Cerebellar cortex (tissue), 1 donor: ENCODE measurements at regions not wholly inside any gene's neighbourhood (a gene's known extent, or its start where the extent isn't known, plus 50 kb on each side); places are given as distances from the start of the nearest gene placed in this dataset.
"Not testable (repeated sequence)": the region's sequence is repeated elsewhere in the genome, so short reads cannot be mapped to it uniquely, and the experiment has no call there.

Source experiments
- DNase-seq: peaks from one replicate; pipeline ENCODE4 v3.0.0-alpha.2; 2015; ENCODE audit warnings: low spot score

GRCh38 chr13:86579662-86580061, 780.4 kb upstream of the SLITRK6 start:
- no peak for DNase-seq

- no peak for DNase-seq
Observed at GRCh38 chr13:86581706-86582105, 782.5 kb upstream of the SLITRK6 start.

DNA sequence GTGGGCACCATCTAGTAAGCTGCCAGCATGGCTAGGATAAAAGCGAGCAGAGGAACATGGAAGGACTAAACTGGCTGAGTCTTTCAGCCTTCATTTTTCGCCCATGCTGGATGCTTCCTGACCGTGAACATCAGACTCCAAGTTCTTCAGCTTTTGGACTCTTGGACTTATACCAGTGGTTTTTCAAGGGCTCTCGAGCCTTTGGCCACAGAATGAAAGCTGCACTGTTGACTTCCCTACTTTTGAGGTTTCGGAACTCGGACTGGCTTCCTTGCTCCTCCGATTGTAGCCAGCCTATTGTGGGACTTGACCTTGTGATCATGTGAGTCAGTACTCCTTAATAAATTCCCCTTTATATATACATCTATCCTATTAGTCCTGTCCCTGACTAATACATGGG, 785.1 kb upstream of the SLITRK6 start:
- DNase-seq, result no peak

DNA sequence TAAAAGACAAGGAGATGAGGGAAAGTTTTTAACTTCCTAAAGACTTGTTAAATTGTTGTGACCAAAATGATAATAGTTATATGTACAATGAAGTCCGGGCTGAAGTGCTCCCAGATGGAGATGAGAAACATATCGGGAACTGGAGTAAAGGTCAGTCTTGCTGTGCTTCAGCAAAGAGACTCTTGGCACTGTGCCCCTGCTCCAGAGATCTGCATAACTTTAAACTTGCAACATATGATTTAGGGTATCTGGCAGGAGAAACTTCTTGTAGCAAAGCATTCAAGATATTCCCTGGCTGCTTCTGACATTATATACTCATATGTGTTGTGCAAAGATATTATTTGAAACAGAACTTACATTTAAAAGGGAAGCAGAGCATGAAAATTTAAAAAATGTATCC, 786.6 kb upstream of the SLITRK6 start:
- no peak for DNase-seq

DNA sequence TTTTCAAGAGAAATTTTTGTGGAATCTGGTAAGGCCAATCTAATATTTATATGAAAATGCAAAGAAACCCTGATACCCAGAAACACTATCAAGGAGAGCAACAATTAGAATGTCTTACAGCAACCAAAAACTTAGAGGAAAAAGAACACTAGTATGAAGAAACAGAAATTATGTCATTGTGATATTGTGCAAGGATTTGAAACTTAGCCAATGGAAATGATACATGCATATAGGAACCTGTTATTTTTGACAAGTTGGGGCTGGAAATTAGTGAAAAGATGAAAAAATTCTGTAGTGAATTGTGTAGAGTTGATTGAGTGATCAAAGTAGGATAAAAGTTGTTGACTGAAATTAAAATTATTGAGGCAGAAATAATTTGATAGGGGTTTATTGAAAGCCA, 792.6 kb upstream of the SLITRK6 start:
- DNase-seq, result no peak

- no peak for DNase-seq
Observed at GRCh38 chr13:86601351-86601750, 802.1 kb upstream of the SLITRK6 start.

GRCh38 chr13:86606264-86606663, 807.0 kb upstream of the SLITRK6 start:
- DNase-seq, result no peak

DNA sequence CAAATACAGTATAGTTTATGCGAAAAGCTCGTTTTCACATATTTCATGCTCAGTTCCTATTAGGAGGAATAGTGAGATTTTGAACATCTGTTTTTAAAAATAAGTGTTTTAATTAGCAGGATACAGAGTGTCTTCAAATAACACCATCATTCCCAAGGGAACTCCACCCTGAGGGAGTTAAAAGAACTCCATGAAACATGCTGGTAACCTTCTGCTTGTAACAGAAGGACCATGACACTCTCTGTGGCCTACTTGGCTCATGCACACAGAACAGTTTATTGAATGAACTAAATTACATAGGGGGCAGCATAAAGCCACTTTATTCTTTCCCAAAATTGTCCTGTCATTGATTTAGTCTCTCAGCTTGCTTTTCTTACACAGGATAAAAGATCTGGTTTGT, 809.5 kb upstream of the SLITRK6 start:
- peak; percentile 42 for DNase-seq

DNA sequence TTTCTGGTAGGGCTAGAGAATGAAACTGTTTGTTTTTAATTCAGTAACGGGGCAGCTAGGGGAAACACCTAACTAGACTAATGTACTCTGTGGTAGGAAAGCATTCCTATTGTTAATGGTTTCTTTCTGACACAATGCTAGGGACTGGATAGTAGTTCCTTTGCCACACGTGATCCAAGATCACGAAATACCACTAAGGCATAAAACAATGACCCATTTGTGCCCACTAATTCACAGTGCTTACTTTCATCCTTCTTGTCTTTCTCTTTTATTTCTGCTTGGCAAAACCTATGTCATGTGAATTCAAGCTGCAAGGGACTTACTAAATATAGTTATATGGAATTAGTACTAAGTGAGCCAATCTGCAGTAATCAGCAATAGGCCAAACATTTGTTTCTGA, 834.1 kb upstream of the SLITRK6 start:
- no peak for DNase-seq

- not testable (repeated sequence) for DNase-seq
Observed at GRCh38 chr13:86651171-86651570, 852.0 kb upstream of the SLITRK6 start.

DNA sequence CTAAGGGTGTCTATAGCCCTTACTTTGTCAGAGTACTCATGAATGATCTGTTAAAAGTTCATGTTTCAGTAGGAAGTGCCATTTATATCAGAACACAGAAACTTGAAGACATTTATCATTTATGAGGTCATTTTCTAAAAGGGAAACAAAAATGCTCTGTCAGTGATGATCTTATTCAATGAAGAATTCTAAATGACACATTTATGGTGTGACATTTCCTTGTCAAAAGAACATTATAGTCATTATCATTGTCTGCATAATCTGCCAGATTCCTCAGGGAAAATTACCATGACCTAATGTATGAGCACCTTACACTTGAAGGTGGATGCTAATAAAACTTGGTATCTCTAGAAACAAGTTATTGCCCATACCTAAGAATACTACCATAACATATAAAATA, 853.8 kb upstream of the SLITRK6 start:
- DNase-seq, result no peak

DNA sequence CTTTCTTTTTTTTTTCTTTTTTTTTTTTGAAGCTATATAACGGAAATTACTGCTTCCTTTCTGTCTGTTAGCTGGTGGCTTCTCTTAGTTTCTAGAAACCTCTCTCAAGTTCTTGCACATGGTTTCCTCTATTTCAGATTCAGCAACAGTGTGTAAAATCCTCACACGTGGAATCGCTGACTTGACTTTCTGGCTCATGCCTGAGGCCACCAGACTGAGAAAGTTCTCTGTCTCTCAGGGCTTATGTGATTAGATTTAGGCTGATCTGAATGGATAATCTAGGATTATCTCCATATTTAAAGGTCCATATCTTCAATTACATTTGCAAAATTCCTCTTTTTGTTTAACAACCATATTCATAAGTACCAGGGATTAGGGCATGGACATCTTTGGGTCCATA, 856.3 kb upstream of the SLITRK6 start:
- DNase-seq, result no peak

DNA sequence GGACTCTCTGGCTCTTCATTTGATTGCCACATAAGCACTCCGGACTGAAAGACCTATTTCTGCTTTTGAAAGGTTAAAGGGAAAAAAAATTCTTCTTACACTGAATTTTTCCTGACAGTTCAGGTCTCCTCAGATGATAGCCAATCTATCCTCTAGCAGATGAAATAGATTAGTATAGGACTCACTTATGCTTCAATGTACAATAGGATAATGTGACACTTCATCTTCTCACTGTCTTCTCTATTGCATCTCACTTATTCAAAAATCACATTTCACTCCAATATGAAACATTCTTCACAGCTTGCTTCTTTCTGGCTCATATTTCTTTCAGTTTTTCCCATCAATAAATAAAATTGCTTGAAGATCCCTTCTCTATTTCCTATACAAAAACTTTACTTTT, 860.9 kb upstream of the SLITRK6 start:
- no peak for DNase-seq

DNA sequence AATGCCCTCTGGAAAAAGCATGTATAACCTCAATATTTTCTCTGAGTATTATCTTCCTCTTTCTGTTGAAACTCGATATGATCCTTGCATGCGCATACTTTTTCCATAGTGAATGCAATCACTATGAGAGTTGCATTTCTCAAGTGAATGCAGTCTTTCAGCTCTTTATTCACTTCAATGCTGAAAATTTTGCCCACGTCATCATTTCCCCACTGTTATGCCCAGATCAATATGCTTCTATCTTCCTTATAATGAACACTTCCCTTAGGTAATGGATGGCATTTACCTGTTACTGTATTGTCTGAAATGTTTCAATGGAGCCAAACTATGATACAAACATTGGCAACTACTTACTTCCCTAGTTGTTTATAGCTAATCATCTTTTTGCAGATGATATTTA, 866.6 kb upstream of the SLITRK6 start:
- no peak for DNase-seq

- DNase-seq, result no peak
Observed at GRCh38 chr13:86673931-86674431, 874.8 kb upstream of the SLITRK6 start.

DNA sequence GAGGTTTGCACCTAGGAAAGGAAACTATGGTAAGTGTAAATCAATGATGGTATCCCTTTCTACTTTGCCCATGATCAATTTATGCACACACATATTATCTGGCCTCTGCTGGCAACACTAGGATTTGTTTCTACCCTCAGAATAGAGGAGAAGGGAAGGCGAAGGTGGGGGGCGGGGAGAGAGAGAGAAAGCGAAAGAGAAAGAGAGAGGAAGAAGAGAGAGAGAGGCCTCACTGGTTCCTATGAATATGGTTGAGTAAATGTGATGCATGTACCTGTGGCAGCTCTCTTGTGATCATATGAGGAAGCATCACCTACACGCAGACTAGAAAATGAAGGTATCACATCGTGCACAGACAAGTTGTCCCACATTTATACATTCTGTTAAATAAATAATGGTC, 882.0 kb upstream of the SLITRK6 start:
- DNase-seq, result no peak

DNA sequence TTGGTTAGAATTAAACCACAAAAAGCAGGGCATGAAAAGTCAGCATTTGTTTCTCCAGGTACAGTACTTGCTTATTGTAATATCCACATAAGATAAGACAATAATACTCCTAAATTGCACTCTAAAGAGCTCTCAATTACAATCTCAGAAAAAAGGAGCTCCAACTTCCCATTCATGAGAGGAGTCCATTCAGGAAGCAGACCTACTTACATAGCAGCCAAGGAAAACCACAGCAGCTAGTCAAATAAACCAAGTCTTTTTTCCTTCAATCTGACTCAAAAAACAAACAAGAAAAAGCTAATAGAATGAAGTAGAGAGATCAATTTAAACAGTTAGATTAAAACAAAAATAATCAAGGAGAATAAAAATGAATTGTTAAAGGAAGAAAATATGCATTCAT, 885.2 kb upstream of the SLITRK6 start:
- DNase-seq, result no peak

DNA sequence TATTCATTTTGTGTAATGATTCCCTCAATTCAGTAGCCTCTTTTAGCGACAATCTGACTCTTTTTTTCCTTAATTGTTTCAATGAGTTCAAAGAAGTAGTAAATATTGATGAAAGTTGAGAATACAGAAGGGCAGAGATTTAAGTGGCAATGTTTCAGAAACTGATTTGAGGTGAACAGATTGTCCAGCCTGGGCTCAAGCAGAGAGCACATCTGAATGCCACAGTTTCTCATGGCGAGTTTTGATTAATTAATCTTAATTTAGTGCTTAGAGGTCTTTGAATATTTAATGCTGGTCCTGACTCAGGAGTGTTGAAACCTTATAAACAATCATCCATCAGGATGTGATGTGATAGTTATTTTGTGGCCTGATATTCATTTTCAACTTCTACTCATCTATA, 890.7 kb upstream of the SLITRK6 start:
- DNase-seq, result peak; percentile 80

DNA sequence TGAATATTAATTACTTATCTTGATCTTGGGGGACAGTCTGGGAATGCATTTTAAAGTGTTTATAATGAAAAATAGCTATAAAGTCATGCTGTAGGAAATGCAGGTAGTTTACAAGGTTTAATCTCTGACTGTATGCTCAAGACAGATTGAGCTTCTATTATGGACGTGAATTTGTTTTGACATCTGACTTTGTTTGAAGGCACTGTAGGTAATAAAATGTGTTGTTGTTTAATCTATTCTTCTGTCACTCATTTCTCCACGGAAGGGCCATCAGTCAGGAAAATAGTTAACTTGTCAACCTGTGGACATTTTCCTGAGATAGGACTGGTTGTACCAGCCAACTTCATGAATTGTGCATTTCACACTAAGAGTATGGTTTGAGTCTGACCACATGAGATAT, 893.1 kb upstream of the SLITRK6 start:
- DNase-seq, result no peak

- no peak for DNase-seq
Observed at GRCh38 chr13:86710013-86710412, 910.8 kb upstream of the SLITRK6 start.

DNA sequence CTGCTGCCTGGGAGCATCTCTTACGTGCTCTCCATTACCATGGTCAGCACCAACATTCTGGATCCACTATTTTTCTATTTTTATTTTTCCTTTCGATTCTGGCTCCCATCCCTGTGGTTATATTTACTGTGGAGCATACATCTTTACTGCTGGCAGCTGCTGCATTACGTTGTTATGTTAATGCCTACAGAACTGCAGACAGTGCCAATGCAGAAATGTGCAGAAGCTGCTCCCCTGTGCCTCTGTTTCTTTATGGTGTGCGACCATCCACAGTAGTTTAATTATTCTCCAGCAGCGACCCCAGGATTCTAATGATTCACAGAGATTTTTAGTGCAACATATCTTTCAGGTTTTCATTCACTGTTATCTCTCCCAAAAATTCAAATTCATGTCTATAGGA, 911.7 kb upstream of the SLITRK6 start:
- no peak for DNase-seq

DNA sequence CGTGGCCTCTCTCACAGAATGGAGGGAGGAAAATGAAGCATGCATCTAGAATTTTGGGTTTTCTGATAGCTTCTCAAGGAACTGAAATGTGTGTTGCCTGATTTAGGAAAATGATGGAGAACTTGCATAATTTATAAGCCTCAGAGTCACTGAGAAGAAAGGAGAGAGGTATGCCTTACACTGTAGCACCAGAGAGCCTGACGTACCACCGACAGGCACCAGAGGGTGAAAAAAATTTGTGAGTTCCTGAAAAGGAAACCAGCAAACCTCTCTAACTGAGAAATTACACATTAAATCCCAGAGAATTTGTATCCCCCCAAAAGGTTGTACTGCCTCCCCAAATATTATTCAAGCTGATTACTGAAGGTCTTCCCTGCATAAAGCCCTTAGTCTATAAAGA, 915.3 kb upstream of the SLITRK6 start:
- DNase-seq, result no peak

DNA sequence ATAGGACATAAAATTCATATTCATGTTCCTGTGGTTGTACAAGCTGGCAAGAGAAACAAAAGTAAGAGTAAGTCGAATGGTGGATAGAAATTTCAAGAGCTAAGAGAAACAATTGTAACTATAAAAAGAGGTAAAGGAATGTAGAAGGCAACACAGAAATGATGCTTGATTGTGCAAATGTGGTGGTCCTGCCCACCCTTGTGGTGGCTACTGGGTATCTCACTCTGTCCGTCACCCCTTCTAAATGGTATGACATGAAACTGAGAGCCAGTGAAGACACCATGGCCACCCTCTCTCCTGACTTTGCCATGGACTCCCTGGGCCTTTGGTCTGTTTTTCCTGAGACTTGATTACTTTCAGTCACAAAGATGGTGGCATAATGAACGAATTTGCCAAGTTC, 925.9 kb upstream of the SLITRK6 start:
- no peak for DNase-seq

DNA sequence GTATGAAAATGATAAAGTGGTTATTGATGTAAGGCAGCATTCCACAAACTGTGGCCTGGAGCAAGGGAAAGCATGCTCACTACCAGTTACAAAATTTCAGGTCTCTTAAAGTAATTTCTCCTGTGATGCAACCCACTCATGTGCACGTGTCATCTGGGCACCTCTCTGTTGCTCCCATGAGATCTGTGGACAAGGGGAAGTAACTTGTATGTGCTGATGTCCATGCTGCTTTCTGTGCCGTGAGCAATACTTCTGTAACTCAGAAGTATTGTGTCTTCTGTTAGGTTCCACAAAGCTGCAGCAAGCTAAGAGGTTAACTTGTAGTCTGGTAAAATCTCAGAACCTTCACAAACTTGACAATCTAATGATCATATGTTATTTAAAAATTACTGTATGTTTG, 930.0 kb upstream of the SLITRK6 start:
- no peak for DNase-seq

DNA sequence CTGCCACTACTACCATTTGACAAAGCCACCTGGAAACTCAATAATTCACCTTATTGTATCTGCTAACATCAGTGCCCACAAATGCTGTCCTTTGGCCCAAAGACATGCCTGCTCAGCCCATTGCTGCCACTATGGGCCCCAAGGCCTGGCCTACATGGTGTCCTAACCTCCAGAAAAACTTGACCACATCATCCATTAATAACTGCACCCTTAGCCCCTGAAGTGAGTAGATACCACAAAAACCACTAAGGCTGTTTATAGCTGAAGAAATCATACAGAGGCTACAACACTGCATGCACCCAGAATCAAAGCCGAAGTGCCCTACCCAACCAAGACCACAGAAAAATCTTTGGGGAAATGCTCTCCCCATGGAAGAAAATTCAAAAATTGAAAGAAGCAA, 932.8 kb upstream of the SLITRK6 start:
- DNase-seq, result no peak
